HG03442 (cell line): ENCODE measurements at regions not wholly inside any gene's neighbourhood (a gene's known extent, or its start where the extent isn't known, plus 50 kb on each side); places are given as distances from the start of the nearest gene placed in this dataset.

ENCODE experiments used
- ATAC-seq: cut with Tn5 transposase; IDR thresholded peaks from one replicate; pipeline ENCODE4 v1.9.1; 2021; ENCODE audit warnings: mild to moderate bottlenecking, moderate library complexity; ENCODE audit not compliant: unreplicated experiment

GRCh38 chr13:91144486-91144885 lies 203.0 kb upstream of the MIR17HG start:
- no peak for ATAC-seq

GRCh38 chr13:91145571-91146205 lies 201.8 kb upstream of the MIR17HG start:
- ATAC-seq, result no peak

DNA sequence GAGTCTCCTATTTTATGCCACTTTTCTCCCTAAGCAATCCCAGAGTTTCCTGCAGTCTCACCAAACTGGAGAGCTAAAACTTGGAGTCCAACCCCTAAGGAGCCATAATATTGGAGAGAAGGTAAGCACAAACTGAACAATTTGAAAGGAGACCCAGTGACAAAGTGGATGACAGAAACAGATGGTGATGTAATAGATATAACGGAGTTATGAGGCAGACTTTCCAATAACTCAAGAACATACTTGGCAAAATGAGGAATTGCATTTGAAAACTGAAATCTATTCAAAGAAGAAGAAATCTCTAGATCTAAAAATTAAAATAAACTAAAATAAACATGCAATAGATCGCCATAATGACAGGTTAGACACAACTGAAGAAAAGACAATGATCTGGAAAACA lies 200.9 kb upstream of the MIR17HG start:
- no peak for ATAC-seq

GRCh38 chr13:91148098-91148497 lies 199.4 kb upstream of the MIR17HG start:
- ATAC-seq, result no peak

DNA sequence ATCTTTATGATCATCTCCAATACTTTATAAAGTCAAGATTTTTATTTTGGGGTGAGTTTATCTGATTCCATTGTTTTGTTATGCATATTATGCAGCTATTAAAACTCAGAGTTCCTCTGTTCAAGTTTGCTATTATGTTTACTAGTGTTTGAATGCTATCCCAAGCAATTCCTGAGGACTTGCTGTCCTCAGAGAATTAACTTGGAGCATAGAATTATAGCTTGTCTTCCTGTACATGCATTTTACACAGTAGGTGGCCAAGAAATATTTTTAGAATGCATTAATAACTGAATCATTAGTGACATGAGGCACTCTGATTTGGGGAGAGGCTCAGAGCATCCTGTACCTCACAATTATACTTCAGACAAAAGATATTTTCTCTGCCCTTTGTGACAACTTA lies 195.6 kb upstream of the MIR17HG start:
- no peak for ATAC-seq

DNA sequence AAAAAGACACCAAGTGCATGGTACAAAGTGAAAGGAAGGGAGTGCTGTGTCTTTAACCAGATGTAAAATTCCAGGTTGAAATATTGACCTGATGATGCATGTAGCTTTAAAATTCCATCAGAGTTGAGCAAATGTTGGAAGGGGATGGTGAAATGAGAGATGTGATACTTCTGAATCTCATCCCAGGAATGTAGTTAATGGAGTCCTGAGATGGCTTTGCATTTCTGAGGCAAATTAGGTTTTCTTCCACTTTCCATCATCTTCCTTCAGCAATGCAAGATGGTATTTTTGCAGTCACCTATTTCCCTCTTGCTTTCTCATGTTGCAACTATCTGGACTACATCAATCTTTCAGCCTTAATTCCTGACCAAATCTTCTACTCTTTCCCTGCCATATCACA lies 194.1 kb upstream of the MIR17HG start:
- ATAC-seq, result no peak

- ATAC-seq, result peak; percentile 59
These were observed 192.7 kb upstream of the MIR17HG start for GRCh38 chr13:91154558-91155353.

DNA sequence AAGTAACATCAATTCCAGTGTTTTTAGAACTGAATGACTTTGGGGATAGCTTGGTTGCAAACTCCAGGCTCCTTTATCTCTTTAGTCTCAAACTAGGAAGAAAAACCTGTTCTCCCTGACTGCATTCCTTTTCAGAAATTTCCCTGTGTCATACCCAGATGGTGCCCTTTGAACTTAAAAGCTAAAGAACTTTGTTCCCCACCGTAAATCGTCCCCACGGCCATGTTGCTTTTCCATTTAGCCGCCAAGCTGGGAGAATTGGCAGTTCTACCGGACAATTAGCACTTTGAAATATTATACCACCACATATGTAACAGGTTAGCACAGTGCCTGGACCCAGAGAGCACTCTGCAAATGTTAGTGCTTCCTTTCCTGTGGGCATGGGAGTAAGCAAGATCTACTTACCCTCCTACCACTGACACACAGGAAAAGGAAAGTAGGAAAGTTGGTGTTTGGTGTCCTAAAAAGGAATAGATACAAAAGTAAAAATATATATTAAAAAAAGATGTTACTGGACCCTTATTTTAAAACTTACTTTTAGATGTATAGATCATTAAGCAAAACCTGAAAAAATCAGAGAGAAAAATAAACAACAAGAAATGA lies 191.9 kb upstream of the MIR17HG start:
- ATAC-seq, result no peak

GRCh38 chr13:91157273-91158016 lies 190.0 kb upstream of the MIR17HG start:
- no peak for ATAC-seq

- no peak for ATAC-seq
These were observed 189.5 kb upstream of the MIR17HG start for GRCh38 chr13:91158017-91158395.

GRCh38 chr13:91162180-91162579 lies 185.3 kb upstream of the MIR17HG start:
- peak; percentile 50 for ATAC-seq

DNA sequence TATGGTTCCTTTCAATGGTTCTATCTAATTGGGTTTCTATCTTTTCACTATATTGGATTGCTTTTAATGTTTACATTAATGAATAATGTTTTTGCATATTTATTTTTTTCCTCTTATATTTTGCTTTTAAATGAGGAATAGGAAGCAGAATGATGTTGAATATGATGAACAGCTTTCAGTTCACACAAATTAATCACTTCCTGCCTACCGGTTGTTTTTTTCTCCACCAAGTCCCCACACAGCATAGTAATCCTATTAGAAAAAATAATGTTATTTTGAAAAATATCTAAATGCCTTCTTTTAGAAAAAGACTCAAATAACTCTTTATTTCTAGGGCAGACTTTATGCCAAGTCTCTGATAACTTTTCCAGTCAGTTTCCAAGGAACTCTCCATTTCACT lies 184.9 kb upstream of the MIR17HG start:
- ATAC-seq, result no peak

- ATAC-seq, result no peak
These were observed 181.7 kb upstream of the MIR17HG start for GRCh38 chr13:91165758-91166157.

DNA sequence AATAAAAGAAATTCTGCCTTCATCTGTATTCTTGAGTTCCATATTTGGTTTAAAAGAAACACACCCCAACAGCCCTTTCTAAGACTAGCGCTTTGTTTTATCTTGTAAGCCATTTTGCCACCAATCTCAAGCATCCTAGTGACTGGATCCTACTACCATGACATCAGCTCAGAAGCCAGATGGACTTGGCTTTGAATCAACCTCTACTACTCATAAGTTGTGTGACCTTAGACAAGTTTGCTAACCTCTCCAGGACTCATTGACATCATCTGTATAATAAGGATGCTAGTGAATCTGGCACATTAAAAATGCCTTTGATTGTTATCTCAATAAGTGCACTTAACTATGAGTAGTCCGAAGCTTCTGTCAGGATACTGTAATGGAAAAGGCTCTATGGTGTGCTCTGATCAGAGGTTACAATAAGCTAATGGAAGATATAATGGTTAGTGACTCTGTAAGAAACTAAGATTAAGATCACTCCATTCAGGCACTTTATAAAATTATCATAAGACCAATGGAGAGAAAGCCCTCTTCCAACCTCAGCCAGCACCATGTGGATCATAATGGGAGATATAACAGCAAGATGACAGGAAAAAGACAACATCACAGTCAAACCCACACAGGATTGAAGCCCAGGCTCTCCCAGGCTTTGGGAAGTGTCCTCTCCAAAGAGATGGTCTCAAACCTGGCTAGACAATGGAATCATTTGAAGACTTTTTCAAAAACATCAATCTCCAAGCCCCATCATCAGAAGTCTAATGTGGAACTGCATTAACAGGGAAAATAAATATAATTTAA lies 180.6 kb upstream of the MIR17HG start:
- ATAC-seq, result no peak

DNA sequence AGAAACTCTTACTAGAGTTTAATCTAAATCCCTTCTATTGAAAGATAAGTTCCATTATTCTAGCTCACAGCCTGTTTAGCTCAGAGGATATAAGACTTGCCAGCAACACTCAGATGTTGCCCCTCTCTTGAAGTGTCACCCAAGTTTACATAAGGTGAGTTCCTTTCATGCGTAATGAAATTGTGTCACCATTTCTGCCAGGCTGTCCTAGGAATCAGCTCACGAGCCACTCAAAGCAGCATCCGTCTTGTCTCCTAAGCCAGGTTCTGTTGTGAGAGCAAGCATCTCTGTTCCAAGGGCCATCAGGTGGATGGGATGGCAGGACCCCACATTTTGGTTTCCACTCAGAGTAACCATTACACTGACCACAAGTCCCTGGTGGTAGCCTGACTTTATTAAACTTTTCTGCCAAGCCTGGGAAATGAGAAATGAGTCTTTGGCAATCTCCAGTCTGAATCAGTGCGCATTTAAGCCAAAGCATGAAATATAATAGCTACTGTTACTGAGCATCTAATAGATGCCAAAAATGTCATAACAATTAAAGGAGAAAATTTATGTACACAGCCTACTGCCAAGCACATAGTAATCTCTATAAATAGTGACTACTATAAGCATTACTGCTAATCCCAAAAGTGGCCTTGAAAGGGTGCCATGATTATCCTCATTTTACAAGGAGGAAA lies 179.6 kb upstream of the MIR17HG start:
- no peak for ATAC-seq

- ATAC-seq, result no peak
These were observed 179.1 kb upstream of the MIR17HG start for GRCh38 chr13:91168386-91168711.

DNA sequence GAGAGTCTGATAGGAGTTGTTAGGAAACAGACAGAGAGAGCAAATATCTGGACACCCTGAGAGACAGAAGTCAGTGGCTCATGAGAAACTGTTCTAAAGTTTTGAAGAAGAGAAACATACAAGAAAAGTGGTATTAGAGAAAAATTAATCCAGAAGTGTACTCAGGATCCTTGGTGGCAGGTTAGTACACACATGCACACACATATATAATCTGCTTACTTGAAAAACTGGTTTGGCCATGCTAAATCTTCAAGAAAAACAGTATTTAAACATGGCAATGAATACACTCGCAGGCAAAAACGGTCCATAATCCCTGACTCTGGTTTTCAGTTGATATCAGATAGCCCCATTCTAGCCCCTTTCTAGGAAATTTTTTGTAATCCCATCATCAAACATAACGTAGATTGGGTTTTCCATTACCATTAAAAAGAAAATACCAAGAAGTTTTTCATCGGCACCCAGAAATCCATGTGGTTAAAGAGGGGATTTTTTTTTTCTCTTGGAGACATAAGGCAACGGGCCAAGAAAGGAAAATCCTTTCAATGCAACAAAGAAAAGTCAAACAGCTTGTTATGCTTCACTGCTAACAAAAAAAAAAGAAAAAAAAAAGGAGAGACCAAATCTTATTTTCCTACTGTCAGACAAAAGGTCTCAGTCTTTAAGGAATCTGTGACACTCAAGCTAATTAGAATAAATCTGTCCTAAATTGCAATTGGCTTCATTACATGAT lies 178.0 kb upstream of the MIR17HG start:
- ATAC-seq, result no peak

DNA sequence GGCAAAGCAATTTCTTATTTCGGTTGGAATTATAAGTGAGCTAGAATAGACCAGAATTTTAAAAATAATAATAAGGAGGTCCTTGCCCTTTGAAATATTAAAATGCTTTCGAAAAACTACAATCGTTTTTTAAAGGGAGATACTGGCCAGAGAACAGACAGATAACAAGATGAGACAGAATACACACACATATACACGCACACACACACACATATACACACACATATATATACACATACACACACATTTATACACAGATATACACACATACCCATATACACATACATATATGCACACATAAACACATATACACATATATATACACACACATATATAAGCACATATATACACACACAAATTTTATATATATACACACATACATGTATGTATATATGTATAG lies 175.3 kb upstream of the MIR17HG start:
- no peak for ATAC-seq

GRCh38 chr13:91174886-91175501 lies 172.5 kb upstream of the MIR17HG start:
- ATAC-seq, result no peak
